HCT116 (cell line): ENCODE measurements at regions not wholly inside any gene's neighbourhood (a gene's known extent, or its start where the extent isn't known, plus 50 kb on each side); places are given as distances from the start of the nearest gene placed in this dataset.
"Not testable (repeated sequence)": the region's sequence is repeated elsewhere in the genome, so short reads cannot be mapped to it uniquely, and the experiment has no call there.

Experiments
- EGR1 ChIP-seq: IDR thresholded peaks from 2 replicates; pipeline ENCODE4 v1.6.1; 2012; ENCODE audit warnings: low read depth
- EZH2 ChIP-seq: fragments of 200-600 bp; sonication (generic); IDR thresholded peaks from 2 replicates; pipeline ENCODE4 v1.6.1; 2017; ENCODE audit warnings: antibody characterized with exemption, mixed run types
- YY1 ChIP-seq: IDR thresholded peaks from 2 replicates; pipeline ENCODE4 v1.6.1; 2011; ENCODE audit warnings: low read length, low read depth, moderate library complexity, mild to moderate bottlenecking; ENCODE audit not compliant: insufficient replicate concordance; ENCODE audit errors: extremely low read depth
- TF ChIP-seq, protein P1 (sequence below): IDR thresholded peaks from 2 replicates; pipeline ENCODE4 v1.6.1; 2011; ENCODE audit warnings: mild to moderate bottlenecking, low read length, moderate library complexity; ENCODE audit not compliant: insufficient replicate concordance; ENCODE audit errors: extremely low read depth
- TF ChIP-seq, protein P2 (sequence below), 3 experiments: fragments of 200-600 bp in 1 of 3; sonication (generic) in 1 of 3; IDR thresholded peaks in 2 of 3; conservative IDR thresholded peaks in 1 of 3; 2 replicates each; pipeline ENCODE4 v1.5.1; 2012 to 2017; ENCODE audit warnings: low read depth in 2 of 3, low read length in 2 of 3, antibody characterized with exemption in 1 of 3, borderline replicate concordance in 1 of 3, control low read depth in 1 of 3, mild to moderate bottlenecking in 1 of 3, mixed read lengths in 1 of 3, mixed run types in 1 of 3, moderate library complexity in 1 of 3; ENCODE audit not compliant: insufficient read depth in 1 of 3
- TF ChIP-seq, protein P3 (sequence below): IDR thresholded peaks from 2 replicates; pipeline ENCODE4 v1.6.1; 2012; ENCODE audit warnings: low read depth
- TF ChIP-seq, protein P4 (sequence below): IDR thresholded peaks from 2 replicates; pipeline ENCODE4 v1.6.1; 2012

DNA sequence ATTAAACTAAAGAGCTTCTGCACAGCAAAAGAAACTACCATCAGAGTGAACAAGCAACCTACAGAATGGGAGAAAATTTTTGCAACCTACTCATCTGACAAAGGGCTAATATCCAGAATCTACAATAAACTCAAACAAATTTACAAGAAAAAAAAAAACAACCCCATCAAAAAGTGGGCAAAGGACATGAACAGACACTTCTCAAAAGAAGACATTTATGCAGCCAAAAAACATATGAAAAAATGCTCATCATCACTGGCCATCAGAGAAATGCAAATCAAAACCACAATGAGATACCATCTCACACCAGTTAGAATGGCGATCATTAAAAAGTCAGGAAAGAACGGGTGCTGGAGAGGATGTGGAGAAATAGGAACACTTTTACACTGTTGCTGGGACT is 439.3 kb upstream of the ADGRB3 start:
- TF ChIP-seq EGR1, EZH2, YY1: not testable (repeated sequence)
- TF ChIP-seq, protein P1, sequence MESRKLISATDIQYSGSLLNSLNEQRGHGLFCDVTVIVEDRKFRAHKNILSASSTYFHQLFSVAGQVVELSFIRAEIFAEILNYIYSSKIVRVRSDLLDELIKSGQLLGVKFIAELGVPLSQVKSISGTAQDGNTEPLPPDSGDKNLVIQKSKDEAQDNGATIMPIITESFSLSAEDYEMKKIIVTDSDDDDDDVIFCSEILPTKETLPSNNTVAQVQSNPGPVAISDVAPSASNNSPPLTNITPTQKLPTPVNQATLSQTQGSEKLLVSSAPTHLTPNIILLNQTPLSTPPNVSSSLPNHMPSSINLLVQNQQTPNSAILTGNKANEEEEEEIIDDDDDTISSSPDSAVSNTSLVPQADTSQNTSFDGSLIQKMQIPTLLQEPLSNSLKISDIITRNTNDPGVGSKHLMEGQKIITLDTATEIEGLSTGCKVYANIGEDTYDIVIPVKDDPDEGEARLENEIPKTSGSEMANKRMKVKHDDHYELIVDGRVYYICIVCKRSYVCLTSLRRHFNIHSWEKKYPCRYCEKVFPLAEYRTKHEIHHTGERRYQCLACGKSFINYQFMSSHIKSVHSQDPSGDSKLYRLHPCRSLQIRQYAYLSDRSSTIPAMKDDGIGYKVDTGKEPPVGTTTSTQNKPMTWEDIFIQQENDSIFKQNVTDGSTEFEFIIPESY = not testable (repeated sequence)
- TF ChIP-seq, protein P2, sequence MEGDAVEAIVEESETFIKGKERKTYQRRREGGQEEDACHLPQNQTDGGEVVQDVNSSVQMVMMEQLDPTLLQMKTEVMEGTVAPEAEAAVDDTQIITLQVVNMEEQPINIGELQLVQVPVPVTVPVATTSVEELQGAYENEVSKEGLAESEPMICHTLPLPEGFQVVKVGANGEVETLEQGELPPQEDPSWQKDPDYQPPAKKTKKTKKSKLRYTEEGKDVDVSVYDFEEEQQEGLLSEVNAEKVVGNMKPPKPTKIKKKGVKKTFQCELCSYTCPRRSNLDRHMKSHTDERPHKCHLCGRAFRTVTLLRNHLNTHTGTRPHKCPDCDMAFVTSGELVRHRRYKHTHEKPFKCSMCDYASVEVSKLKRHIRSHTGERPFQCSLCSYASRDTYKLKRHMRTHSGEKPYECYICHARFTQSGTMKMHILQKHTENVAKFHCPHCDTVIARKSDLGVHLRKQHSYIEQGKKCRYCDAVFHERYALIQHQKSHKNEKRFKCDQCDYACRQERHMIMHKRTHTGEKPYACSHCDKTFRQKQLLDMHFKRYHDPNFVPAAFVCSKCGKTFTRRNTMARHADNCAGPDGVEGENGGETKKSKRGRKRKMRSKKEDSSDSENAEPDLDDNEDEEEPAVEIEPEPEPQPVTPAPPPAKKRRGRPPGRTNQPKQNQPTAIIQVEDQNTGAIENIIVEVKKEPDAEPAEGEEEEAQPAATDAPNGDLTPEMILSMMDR (IDR thresholded peaks at IDR 0.05 in 2 of 3, conservative IDR thresholded peaks at IDR 0.05 in 1 of 3; ENCODE audit: borderline replicate concordance in 1 of 3, insufficient read depth in 1 of 3, low read depth in 2 of 3, low read length in 2 of 3) = not testable (repeated sequence)
- TF ChIP-seq, protein P3, sequence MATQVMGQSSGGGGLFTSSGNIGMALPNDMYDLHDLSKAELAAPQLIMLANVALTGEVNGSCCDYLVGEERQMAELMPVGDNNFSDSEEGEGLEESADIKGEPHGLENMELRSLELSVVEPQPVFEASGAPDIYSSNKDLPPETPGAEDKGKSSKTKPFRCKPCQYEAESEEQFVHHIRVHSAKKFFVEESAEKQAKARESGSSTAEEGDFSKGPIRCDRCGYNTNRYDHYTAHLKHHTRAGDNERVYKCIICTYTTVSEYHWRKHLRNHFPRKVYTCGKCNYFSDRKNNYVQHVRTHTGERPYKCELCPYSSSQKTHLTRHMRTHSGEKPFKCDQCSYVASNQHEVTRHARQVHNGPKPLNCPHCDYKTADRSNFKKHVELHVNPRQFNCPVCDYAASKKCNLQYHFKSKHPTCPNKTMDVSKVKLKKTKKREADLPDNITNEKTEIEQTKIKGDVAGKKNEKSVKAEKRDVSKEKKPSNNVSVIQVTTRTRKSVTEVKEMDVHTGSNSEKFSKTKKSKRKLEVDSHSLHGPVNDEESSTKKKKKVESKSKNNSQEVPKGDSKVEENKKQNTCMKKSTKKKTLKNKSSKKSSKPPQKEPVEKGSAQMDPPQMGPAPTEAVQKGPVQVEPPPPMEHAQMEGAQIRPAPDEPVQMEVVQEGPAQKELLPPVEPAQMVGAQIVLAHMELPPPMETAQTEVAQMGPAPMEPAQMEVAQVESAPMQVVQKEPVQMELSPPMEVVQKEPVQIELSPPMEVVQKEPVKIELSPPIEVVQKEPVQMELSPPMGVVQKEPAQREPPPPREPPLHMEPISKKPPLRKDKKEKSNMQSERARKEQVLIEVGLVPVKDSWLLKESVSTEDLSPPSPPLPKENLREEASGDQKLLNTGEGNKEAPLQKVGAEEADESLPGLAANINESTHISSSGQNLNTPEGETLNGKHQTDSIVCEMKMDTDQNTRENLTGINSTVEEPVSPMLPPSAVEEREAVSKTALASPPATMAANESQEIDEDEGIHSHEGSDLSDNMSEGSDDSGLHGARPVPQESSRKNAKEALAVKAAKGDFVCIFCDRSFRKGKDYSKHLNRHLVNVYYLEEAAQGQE = not testable (repeated sequence)
- TF ChIP-seq, protein P4, sequence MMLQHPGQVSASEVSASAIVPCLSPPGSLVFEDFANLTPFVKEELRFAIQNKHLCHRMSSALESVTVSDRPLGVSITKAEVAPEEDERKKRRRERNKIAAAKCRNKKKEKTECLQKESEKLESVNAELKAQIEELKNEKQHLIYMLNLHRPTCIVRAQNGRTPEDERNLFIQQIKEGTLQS = not testable (repeated sequence)
